GM12878 (cell line): ENCODE measurements at regions not wholly inside any gene's neighbourhood (a gene's known extent, or its start where the extent isn't known, plus 50 kb on each side); places are given as distances from the start of the nearest gene placed in this dataset.

Experiments
- ATAC-seq: fragments of 200-7000 bp; cut with Tn5 transposase; 3 replicates; pipeline ENCODE4 v1.9.1; 2020; ENCODE audit warnings: mild to moderate bottlenecking, moderate library complexity
- BruUV-seq: library from RNA; stranded (reverse); fragments of 400-500 nt; replicated peaks from 2 replicates; lab custom pipeline; 2021; lab: Mats Ljungman, UMichigan
- CTCF ChIA-PET: fragments of 300-600 bp; sonication (Branson Sonifier 250); formaldehyde crosslinking; extraction: SDS; loops from one replicate; lab custom pipeline; 2021; ENCODE audit warnings: inconsistent platforms; lab: Yijun Ruan, JAX
- POLR2A ChIA-PET: fragments of 350-600 bp; formaldehyde crosslinking; extraction: SDS; loops from one replicate; lab custom pipeline; 2021; ENCODE audit warnings: inconsistent platforms; lab: Charles Lee
- RAD21 ChIA-PET: fragments of 300-600 bp; sonication (Branson Sonifier 250); formaldehyde crosslinking; loops from one replicate; lab custom pipeline; 2023; ENCODE audit warnings: antibody characterized with exemption; ENCODE audit not compliant: unreplicated experiment; lab: Charles Lee
- SMC1A ChIA-PET: fragments of 300-600 bp; sonication (Branson Sonifier 250); formaldehyde crosslinking; loops from one replicate; lab custom pipeline; 2023; ENCODE audit not compliant: unreplicated experiment, uncharacterized antibody; lab: Charles Lee
- DNase-seq: peaks from one replicate; pipeline ENCODE4 v3.0.0-alpha.2; 2011; ENCODE audit warnings: low read depth, low spot score
- FAIRE-seq: peaks from 3 replicates; lab custom pipeline; 2011; peaks lifted over from hg19 to GRCh38; lab: Jason Lieb, UNC
- H2AFZ ChIP-seq: 2 replicates; pipeline ENCODE4 v1.6.0; 2011; ENCODE audit warnings: low read depth, low read length, control low read depth; ENCODE audit not compliant: control insufficient read depth
- H3K27ac ChIP-seq: 2 replicates; pipeline ENCODE4 v1.5.1; 2011; ENCODE audit warnings: control low read depth; ENCODE audit not compliant: control insufficient read depth, insufficient read depth
- H3K27me3 ChIP-seq, 2 experiments: replicated peaks in 1 of 2; 2 replicates each; pipeline versions ENCODE4 v1.6.0 to v1.6.1; 2011; ENCODE audit warnings: low read length in 1 of 2; ENCODE audit not compliant: control insufficient read depth in 2 of 2, insufficient read depth in 2 of 2
- H3K36me3 ChIP-seq, 2 experiments: 2 replicates each; pipeline ENCODE4 v1.5.1; 2011; ENCODE audit warnings: low read length in 1 of 2; ENCODE audit not compliant: control insufficient read depth in 2 of 2, insufficient read depth in 2 of 2
- H3K4me1 ChIP-seq: 2 replicates; pipeline ENCODE4 v1.6.1; 2011; ENCODE audit warnings: mild to moderate bottlenecking, low read length, moderate library complexity, mixed read lengths; ENCODE audit not compliant: control insufficient read depth, insufficient read depth
- H3K4me2 ChIP-seq: 2 replicates; pipeline ENCODE4 v1.6.0; 2011; ENCODE audit warnings: control low read depth; ENCODE audit not compliant: control insufficient read depth, insufficient read depth
- H3K4me3 ChIP-seq: fragments of 200-600 bp; sonication (generic); 2 replicates; pipeline ENCODE4 v1.5.1; 2016
- H3K79me2 ChIP-seq: 2 replicates; pipeline ENCODE4 v1.6.0; 2011; ENCODE audit warnings: low read length; ENCODE audit not compliant: control insufficient read depth, insufficient read depth
- H3K9ac ChIP-seq: 2 replicates; pipeline ENCODE4 v1.8.0; 2011; ENCODE audit warnings: low read length, control low read depth, mixed read lengths; ENCODE audit not compliant: control insufficient read depth, insufficient read depth
- H3K9me3 ChIP-seq: replicated peaks from 3 replicates; pipeline ENCODE4 v1.5.1; 2011; ENCODE audit warnings: mild to moderate bottlenecking, low read length; ENCODE audit not compliant: control insufficient read depth, insufficient read depth
- H4K20me1 ChIP-seq: 2 replicates; pipeline ENCODE4 v1.6.0; 2011; ENCODE audit not compliant: control insufficient read depth, insufficient read depth
- ASH2L ChIP-seq: fragments of 300-600, 200-600 bp; sonication (generic); IDR thresholded peaks from 2 replicates; pipeline ENCODE4 v1.6.1; 2017; ENCODE audit warnings: low read depth, mild to moderate bottlenecking, borderline replicate concordance
- SKIL ChIP-seq: fragments of 450-650 bp; IDR thresholded peaks from 2 replicates; pipeline ENCODE4 v1.6.1; 2017; ENCODE audit warnings: mild to moderate bottlenecking, low read depth, inconsistent platforms; ENCODE audit not compliant: poor library complexity, severe bottlenecking
- WGBS: methylation state at CpG from one replicate; pipeline ENCODE4 v1.1.6; 2016; ENCODE audit warnings: low lambda C conversion rate; ENCODE audit not compliant: insufficient replicate concordance, insufficient coverage; ENCODE audit errors: missing lambda C conversion rate; 5-methylcytosine and 5-hydroxymethylcytosine counted together
- in situ Hi-C: fragments of 300-500 bp; cut with MboI; formaldehyde crosslinking; loops from 9 replicates; pipeline ENCODE4 v1.14.3; 2018; ENCODE audit warnings: mixed read lengths
- intact Hi-C: fragments of 100-400 bp; cut with micrococcal nuclease; formaldehyde crosslinking; loops from one replicate; pipeline ENCODE4 v1.14.2; 2022; ENCODE audit not compliant: unreplicated experiment
- TF ChIP-seq, protein P1 (sequence below): IDR thresholded peaks from 2 replicates; pipeline ENCODE4 v1.6.1; 2012; ENCODE audit warnings: low read depth, low read length, improper control_type of control experiment

DNA sequence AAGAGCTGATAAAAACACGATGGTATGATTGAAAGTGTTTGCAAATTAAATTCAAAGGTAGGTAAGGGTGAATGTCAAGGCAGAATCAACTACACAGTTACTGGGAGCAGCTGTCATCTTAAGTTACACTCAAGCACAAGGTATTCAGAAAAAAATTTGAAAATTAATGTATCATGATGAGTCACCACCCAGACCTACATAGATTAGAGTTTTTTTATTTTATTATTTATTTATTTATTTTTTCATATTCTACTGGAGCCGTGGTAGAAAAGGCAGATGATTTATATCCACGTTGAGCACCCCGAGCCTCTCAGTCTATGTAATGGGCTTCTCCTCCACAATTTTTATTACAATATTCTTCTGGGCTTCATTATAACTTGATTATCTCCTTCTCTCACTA, 728.9 kb upstream of the ARGLU1 start:
- CTCF ChIA-PET, result no interaction called here

More for the DNA sequence above, 728.9 kb upstream of the ARGLU1 start:
- in situ Hi-C loops (no loop called here), intact Hi-C loops (no loop called here)
- TF ChIP-seq ASH2L (no peak), SKIL (no peak)
- TF ChIP-seq, protein P1, sequence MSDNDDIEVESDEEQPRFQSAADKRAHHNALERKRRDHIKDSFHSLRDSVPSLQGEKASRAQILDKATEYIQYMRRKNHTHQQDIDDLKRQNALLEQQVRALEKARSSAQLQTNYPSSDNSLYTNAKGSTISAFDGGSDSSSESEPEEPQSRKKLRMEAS, result no peak
- no peak overlapping the region for H3K27ac ChIP-seq
- 0% methylated on average over 4 of the region's 4 CpGs for WGBS
- H3K9me3 ChIP-seq, result no peaks in the 10 kb centered on the region
- no TSS peak for BruUV-seq
- H3K79me2 ChIP-seq, result no peaks in the 10 kb centered on the region
- no peaks in the 10 kb centered on the region for H3K36me3 ChIP-seq
- H3K4me3 ChIP-seq, result no peak overlapping the region
- no peak overlapping the region for H3K9ac ChIP-seq
- no peak for ATAC-seq
- H3K4me1 ChIP-seq, result no peaks in the 10 kb centered on the region
- ChIA-PET RAD21 (no interaction called here), SMC1A (interaction anchor here (0.7 to 1.4 kb wide), 3 partner anchors 14 to 252 kb away, joined by 3 to 4 read pairs (median 3); no protein-coding TSS in a partner anchor), POLR2A (no interaction called here)
- FAIRE-seq, result no peak
- no peaks in the 10 kb centered on the region for H4K20me1 ChIP-seq
- H2AFZ ChIP-seq, result no peak overlapping the region
- H3K4me2 ChIP-seq, result no peak overlapping the region
- DNase-seq, result no peak
- H3K27me3 ChIP-seq, result no peaks in the 10 kb centered on the region
